Inflammatory macrophage treated with lipopolysaccharide for 1 hour (primary cell): ENCODE measurements at regions not wholly inside any gene's neighbourhood (a gene's known extent, or its start where the extent isn't known, plus 50 kb on each side); places are given as distances from the start of the nearest gene placed in this dataset.
A peak's percentile ranks its signal among the peaks of the same experiment; 100 is the strongest.

ENCODE experiments used
- DNase-seq, 2 donors: peaks; one replicate each; pipeline ENCODE4 v3.0.0-alpha.2; 2020 to 2022

- DNase-seq: no peak
These were observed 1790.8 kb upstream of the PCDH20 start for GRCh38 chr13:63206461-63206860.

- DNase-seq: no peak
These were observed 1785.8 kb upstream of the PCDH20 start for GRCh38 chr13:63201493-63201892.

- no peak for DNase-seq
These were observed 1783.9 kb upstream of the PCDH20 start for GRCh38 chr13:63199508-63199907.

- no peak for DNase-seq
These were observed 1782.4 kb upstream of the PCDH20 start for GRCh38 chr13:63198071-63198470.

- no peak for DNase-seq
These were observed 1780.1 kb upstream of the PCDH20 start for GRCh38 chr13:63195726-63196125.

GRCh38 chr13:63190742-63191141 is 1775.1 kb upstream of the PCDH20 start:
- no peak for DNase-seq

GRCh38 chr13:63190219-63190618 is 1774.6 kb upstream of the PCDH20 start:
- DNase-seq: no peak

GRCh38 chr13:63189712-63190111 is 1774.1 kb upstream of the PCDH20 start:
- no peak for DNase-seq

- DNase-seq: no peak
These were observed 1769.0 kb upstream of the PCDH20 start for GRCh38 chr13:63184693-63185092.

- DNase-seq: no peak
These were observed 1759.9 kb upstream of the PCDH20 start for GRCh38 chr13:63175536-63175935.

GRCh38 chr13:63167699-63168337 is 1752.2 kb upstream of the PCDH20 start:
- no peak for DNase-seq

- DNase-seq: no peak
These were observed 1750.7 kb upstream of the PCDH20 start for GRCh38 chr13:63166345-63166744.

- DNase-seq: no peak
These were observed 1748.3 kb upstream of the PCDH20 start for GRCh38 chr13:63163903-63164302.

GRCh38 chr13:63161219-63161618 is 1745.6 kb upstream of the PCDH20 start:
- DNase-seq: no peak

- no peak for DNase-seq
These were observed 1741.2 kb upstream of the PCDH20 start for GRCh38 chr13:63156816-63157215.

GRCh38 chr13:63149375-63149774 is 1733.7 kb upstream of the PCDH20 start:
- no peak for DNase-seq

GRCh38 chr13:63139277-63139676 is 1723.6 kb upstream of the PCDH20 start:
- DNase-seq: no peak

GRCh38 chr13:63129995-63130394 is 1714.3 kb upstream of the PCDH20 start:
- DNase-seq: no peak

GRCh38 chr13:63128716-63129115 is 1713.1 kb upstream of the PCDH20 start:
- DNase-seq: no peak

- DNase-seq: peak in 1 of 2 donors; percentile 2
These were observed 1709.2 kb upstream of the PCDH20 start for GRCh38 chr13:63124863-63125262.

- DNase-seq: no peak
These were observed 1705.2 kb upstream of the PCDH20 start for GRCh38 chr13:63120883-63121282.

GRCh38 chr13:63117710-63118109 is 1702.1 kb upstream of the PCDH20 start:
- no peak for DNase-seq

GRCh38 chr13:63112799-63113395 is 1697.2 kb upstream of the PCDH20 start:
- no peak for DNase-seq

GRCh38 chr13:63110466-63110865 is 1694.8 kb upstream of the PCDH20 start:
- no peak for DNase-seq
